Transverse colon (tissue), 4 donors: ENCODE measurements at regions not wholly inside any gene's neighbourhood (a gene's known extent, or its start where the extent isn't known, plus 50 kb on each side); places are given as distances from the start of the nearest gene placed in this dataset.

Source experiments
- DNase-seq: peaks from one replicate; pipeline ENCODE4 v3.0.0-alpha.2; 2019
- H3K27ac ChIP-seq, 4 donors: fragments of 200-600 bp; sonication (generic); 2 replicates each; pipeline ENCODE4 v1.5.1; 2016 to 2018; ENCODE audit warnings: inconsistent platforms in 4 of 4
- H3K27me3 ChIP-seq: fragments of 200-600 bp; sonication (generic); 2 replicates; pipeline ENCODE4 v1.5.1; 2017; ENCODE audit warnings: inconsistent platforms
- H3K36me3 ChIP-seq, 4 donors: fragments of 200-600 bp; sonication (generic); 2 replicates each; pipeline ENCODE4 v1.5.1; 2017 to 2019; ENCODE audit warnings: inconsistent platforms in 4 of 4
- H3K4me1 ChIP-seq, 4 donors: fragments of 200-600 bp; sonication (generic); 2 replicates each; pipeline ENCODE4 v1.5.1; 2017 to 2020; ENCODE audit warnings: inconsistent platforms in 4 of 4
- H3K4me3 ChIP-seq, 4 donors: fragments of 200-600 bp; sonication (generic); 1 replicate in 1 of 4; 2 replicates in 3 of 4; pipeline versions ENCODE4 v1.5.1 to v1.6.1; 2017 to 2019; ENCODE audit warnings: inconsistent platforms in 4 of 4
- H3K9me3 ChIP-seq, 2 donors: fragments of 200-600 bp; sonication (generic); 2 replicates each; pipeline ENCODE4 v1.5.1; 2017 to 2019; ENCODE audit warnings: inconsistent platforms in 2 of 2
- EP300 ChIP-seq: sonication (generic); formaldehyde crosslinking; IDR thresholded peaks from one replicate; pipeline ENCODE4 v1.6.1; 2017; ENCODE audit warnings: antibody characterized with exemption, low read depth
- POLR2A ChIP-seq: fragments of 450-650 bp; IDR thresholded peaks from one replicate; pipeline ENCODE4 v1.6.1; 2016; ENCODE audit warnings: antibody characterized with exemption, mild to moderate bottlenecking, moderate library complexity
- POLR2AphosphoS5 ChIP-seq, 3 donors: sonication (generic); formaldehyde crosslinking; IDR thresholded peaks; one replicate each; pipeline ENCODE4 v1.6.1; 2016; ENCODE audit warnings: antibody characterized with exemption in 3 of 3
- WGBS, 2 donors: methylation state at CpG; one replicate each; pipeline ENCODE4 v1.1.5; 2018; ENCODE audit warnings: low coverage in 1 of 2; 5-methylcytosine and 5-hydroxymethylcytosine counted together
- in situ Hi-C, 4 donors: fragments of 200-750 bp; cut with MboI; loops; one replicate each; pipeline versions ENCODE4 v1.15.0 to v1.15.1; 2017; ENCODE audit warnings: low sequenced_read_pairs in 3 of 4, low pct_ligation_motif_present in 1 of 4, low pct_unique_long_range_greater_than_20kb in 1 of 4
- intact Hi-C: fragments of 100-400 bp; cut with DNase I; formaldehyde crosslinking; loops from one replicate; pipeline ENCODE4 v1.15.1; 2023; ENCODE audit warnings: low total_unique reads
- TF ChIP-seq, protein P1 (sequence below), 5 experiments: fragments of 200-600 bp in 3 of 5; fragments of 450-650 bp in 2 of 5; sonication (generic) in 3 of 5; IDR thresholded peaks; 1 replicate in 2 of 5; 2 replicates in 3 of 5; pipeline ENCODE4 v1.5.1; 2016 to 2017; ENCODE audit warnings: antibody characterized with exemption in 5 of 5, inconsistent platforms in 3 of 5, mild to moderate bottlenecking in 2 of 5, moderate library complexity in 1 of 5

DNA sequence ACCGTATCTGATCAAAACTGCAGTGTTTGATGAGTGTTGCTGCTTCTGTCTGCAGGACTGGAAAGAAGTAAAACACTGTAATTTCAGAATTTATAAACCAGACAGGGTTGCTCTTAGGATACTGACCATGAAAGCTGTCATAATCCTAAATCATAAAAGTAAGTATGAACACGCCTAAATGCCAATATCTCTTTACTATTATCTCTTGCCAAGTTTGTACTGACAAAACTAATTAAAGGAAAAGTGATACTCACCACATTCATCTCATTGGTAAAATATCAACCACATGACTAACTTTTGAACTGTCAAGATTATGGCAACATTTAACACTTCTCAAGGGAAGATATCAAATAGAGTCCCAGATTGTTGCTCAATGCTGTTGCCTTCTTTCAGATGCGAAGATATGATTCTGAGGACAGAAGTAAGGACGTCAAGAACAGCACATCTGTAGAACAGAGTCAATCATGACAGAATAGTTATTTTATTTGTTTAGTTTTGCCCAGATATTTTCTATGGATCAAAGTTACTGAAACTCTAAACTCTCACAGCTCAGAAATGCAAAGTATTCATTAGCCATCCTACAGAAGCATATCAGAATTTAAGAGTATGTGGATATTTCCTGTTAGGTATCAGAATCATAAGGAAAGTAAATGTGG lies 61.4 kb upstream of the COL8A1 start:
- H3K4me3 ChIP-seq = no peak overlapping the region
- no peaks in the 10 kb centered on the region for H3K36me3 ChIP-seq
- no peak for DNase-seq
- in situ Hi-C loops = no loop called here
- H3K27ac ChIP-seq = no peak overlapping the region
- no peaks in the 10 kb centered on the region for H3K9me3 ChIP-seq
- 60 to 67% methylated on average over 4 of the region's 4 CpGs for WGBS, 2 donors
- H3K27me3 ChIP-seq = no peaks in the 10 kb centered on the region
- no peaks in the 10 kb centered on the region for H3K4me1 ChIP-seq
- intact Hi-C loops = no loop called here
- TF ChIP-seq POLR2A = no peak
- TF ChIP-seq POLR2AphosphoS5 (IDR thresholded peaks at IDR 0.05) = no peak
- TF ChIP-seq EP300 = no peak
- TF ChIP-seq, protein P1, sequence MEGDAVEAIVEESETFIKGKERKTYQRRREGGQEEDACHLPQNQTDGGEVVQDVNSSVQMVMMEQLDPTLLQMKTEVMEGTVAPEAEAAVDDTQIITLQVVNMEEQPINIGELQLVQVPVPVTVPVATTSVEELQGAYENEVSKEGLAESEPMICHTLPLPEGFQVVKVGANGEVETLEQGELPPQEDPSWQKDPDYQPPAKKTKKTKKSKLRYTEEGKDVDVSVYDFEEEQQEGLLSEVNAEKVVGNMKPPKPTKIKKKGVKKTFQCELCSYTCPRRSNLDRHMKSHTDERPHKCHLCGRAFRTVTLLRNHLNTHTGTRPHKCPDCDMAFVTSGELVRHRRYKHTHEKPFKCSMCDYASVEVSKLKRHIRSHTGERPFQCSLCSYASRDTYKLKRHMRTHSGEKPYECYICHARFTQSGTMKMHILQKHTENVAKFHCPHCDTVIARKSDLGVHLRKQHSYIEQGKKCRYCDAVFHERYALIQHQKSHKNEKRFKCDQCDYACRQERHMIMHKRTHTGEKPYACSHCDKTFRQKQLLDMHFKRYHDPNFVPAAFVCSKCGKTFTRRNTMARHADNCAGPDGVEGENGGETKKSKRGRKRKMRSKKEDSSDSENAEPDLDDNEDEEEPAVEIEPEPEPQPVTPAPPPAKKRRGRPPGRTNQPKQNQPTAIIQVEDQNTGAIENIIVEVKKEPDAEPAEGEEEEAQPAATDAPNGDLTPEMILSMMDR (IDR thresholded peaks at IDR 0.05) = no peak

DNA sequence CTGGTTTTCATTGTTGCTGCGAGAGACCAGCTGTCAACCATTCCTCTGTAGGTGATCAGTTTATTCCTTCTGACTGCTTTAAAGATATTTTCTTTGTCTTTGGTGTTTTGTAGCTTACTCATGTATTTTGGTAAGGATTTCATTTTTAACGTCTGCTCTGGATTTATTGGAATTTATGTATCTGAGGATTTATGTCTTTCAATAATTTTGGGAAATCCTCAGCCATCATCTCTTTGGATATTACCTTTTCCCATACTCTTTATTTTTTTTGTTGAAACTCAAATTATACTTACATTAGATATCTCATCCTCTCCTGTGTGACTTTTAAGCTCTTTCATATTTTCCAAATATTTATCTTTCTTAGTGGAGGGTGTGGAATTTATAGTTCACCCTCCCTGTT lies 62.7 kb upstream of the COL8A1 start:
- H3K4me3 ChIP-seq = no peak overlapping the region
- no peaks in the 10 kb centered on the region for H3K36me3 ChIP-seq
- intact Hi-C loops = no loop called here
- no peak overlapping the region for H3K27ac ChIP-seq
- no peaks in the 10 kb centered on the region for H3K4me1 ChIP-seq
- no peak for DNase-seq
- 55 to 78% methylated on average over 2 of the region's 2 CpGs for WGBS, 2 donors
- TF ChIP-seq, protein P1 (IDR thresholded peaks at IDR 0.05) = no peak
- TF ChIP-seq POLR2A (no peak), POLR2AphosphoS5 (IDR thresholded peaks at IDR 0.05) (no peak), EP300 (no peak)
- no peaks in the 10 kb centered on the region for H3K27me3 ChIP-seq
- H3K9me3 ChIP-seq = no peaks in the 10 kb centered on the region
- in situ Hi-C loops = no loop called here

DNA sequence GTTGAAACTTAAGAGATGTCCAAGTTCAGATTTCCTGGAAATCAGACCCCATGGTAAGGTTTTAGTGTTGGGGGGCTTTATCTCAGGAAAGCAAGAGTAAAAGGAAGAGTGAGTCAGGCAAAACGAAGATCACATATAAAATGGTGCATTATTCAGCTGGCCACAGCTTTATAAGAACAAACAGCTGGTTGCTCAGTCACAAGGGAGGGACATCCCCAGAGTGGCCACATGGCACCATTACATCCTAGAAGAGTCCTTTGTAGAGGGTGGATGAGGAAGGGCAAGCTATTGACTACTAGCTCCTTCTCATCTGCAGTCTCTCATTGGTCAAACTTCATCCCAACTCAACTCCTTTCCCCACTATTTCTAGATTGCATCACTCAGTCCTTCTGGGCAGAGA lies 68.3 kb upstream of the COL8A1 start:
- WGBS, 2 donors = 36 to 60% methylated on average over 1 of the region's 1 CpG
- no peak overlapping the region for H3K4me3 ChIP-seq
- no peak overlapping the region for H3K27ac ChIP-seq
- TF ChIP-seq EP300 (no peak), POLR2A (no peak), POLR2AphosphoS5 (IDR thresholded peaks at IDR 0.05) (no peak)
- TF ChIP-seq, protein P1 (IDR thresholded peaks at IDR 0.05) = no peak
- intact Hi-C loops = no loop called here
- in situ Hi-C loops = no loop called here
- no peaks in the 10 kb centered on the region for H3K27me3 ChIP-seq
- H3K4me1 ChIP-seq = no peaks in the 10 kb centered on the region
- H3K36me3 ChIP-seq = no peaks in the 10 kb centered on the region
- DNase-seq = no peak
- no peaks in the 10 kb centered on the region for H3K9me3 ChIP-seq

DNA sequence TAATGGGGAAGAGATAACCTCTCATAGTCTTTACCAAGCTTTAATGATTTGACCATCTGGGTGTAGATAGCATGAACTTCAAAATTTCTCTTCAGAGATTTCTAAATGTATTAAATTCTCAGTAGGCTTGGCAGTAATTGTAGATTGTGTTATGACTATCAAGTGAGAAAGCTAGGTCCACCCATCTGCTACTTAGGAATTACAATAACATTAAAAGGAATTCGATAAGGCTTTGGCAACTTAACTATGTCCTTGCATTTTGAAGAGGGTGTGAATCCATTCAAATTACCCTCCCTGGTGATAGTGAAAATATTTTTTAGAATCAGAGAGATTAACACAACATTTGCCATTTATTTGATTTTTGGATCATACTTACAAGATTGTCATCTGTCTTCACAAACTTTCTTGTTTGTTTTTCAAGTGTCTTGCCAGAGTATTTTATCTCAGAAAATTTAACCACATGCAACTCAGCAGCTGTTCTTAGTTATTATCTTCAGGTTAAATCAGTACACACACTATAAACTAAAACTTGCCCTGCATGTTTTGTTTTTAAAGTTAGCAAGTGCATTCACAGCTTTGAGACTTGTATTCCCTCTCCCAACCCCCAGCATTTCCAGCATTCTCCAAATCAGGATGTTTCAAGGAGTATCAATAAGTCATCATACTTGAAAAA lies 69.6 kb upstream of the COL8A1 start:
- intact Hi-C loops (no loop called here), in situ Hi-C loops (no loop called here)
- 42 to 54% methylated on average over 1 of the region's 1 CpG for WGBS, 2 donors
- Histone ChIP-seq H3K4me3 (no peak overlapping the region), H3K9me3 (no peaks in the 10 kb centered on the region), H3K27ac (no peak overlapping the region), H3K4me1 (no peaks in the 10 kb centered on the region), H3K36me3 (no peaks in the 10 kb centered on the region), H3K27me3 (no peaks in the 10 kb centered on the region)
- no peak for DNase-seq
- TF ChIP-seq POLR2A (no peak), EP300 (no peak), POLR2AphosphoS5 (IDR thresholded peaks at IDR 0.05) (no peak)
- TF ChIP-seq, protein P1 (IDR thresholded peaks at IDR 0.05) = no peak
